ENCODE measurements at regions not wholly inside any gene's neighbourhood (a gene's known extent, or its start where the extent isn't known, plus 50 kb on each side); places are given as distances from the start of the nearest gene placed in this dataset.
A peak's percentile ranks its signal among the peaks of the same experiment; 100 is the strongest.

- no peak for DNase-seq (ENCODE audit: low read depth)
Observed at GRCh38 chr10:69716711-69717560, 84.8 kb upstream of the COL13A1 start.

- DNase-seq (ENCODE audit: low read depth) = no peak
Observed at GRCh38 chr10:69718951-69719350, 82.8 kb upstream of the COL13A1 start.

- DNase-seq (ENCODE audit: low read depth) = no peak
Observed at GRCh38 chr10:69721690-69722310, 79.9 kb upstream of the COL13A1 start.

GRCh38 chr10:69723653-69724052, 78.1 kb upstream of the COL13A1 start:
- no peak for DNase-seq (ENCODE audit: low read depth)

GRCh38 chr10:69726850-69727249, 74.9 kb upstream of the COL13A1 start:
- no peak for DNase-seq (ENCODE audit: low read depth)

GRCh38 chr10:69728335-69728870, 73.3 kb upstream of the COL13A1 start:
- DNase-seq (ENCODE audit: low read depth) = no peak

- no peak for DNase-seq (ENCODE audit: low read depth)
Observed at GRCh38 chr10:69729326-69730048, 72.2 kb upstream of the COL13A1 start.

GRCh38 chr10:69730251-69731156, 71.2 kb upstream of the COL13A1 start:
- DNase-seq (ENCODE audit: low read depth) = no peak

- no peak for DNase-seq (ENCODE audit: low read depth)
Observed at GRCh38 chr10:69731184-69731583, 70.5 kb upstream of the COL13A1 start.

GRCh38 chr10:69731698-69732097, 70.0 kb upstream of the COL13A1 start:
- no peak for DNase-seq (ENCODE audit: low read depth)

GRCh38 chr10:69732147-69732825, 69.4 kb upstream of the COL13A1 start:
- no peak for DNase-seq (ENCODE audit: low read depth)

GRCh38 chr10:69732826-69733150, 68.9 kb upstream of the COL13A1 start:
- no peak for DNase-seq (ENCODE audit: low read depth)

- DNase-seq (ENCODE audit: low read depth) = peak; percentile 34
Observed at GRCh38 chr10:69733791-69734261, 67.9 kb upstream of the COL13A1 start.

- DNase-seq (ENCODE audit: low read depth) = no peak
Observed at GRCh38 chr10:69734416-69734796, 67.3 kb upstream of the COL13A1 start.

- DNase-seq (ENCODE audit: low read depth) = no peak
Observed at GRCh38 chr10:69734797-69735468, 66.8 kb upstream of the COL13A1 start.

- DNase-seq (ENCODE audit: low read depth) = no peak
Observed at GRCh38 chr10:69736886-69737641, 64.6 kb upstream of the COL13A1 start.

- no peak for DNase-seq (ENCODE audit: low read depth)
Observed at GRCh38 chr10:69738071-69738470, 63.6 kb upstream of the COL13A1 start.

- DNase-seq (ENCODE audit: low read depth) = no peak
Observed at GRCh38 chr10:69738858-69739435, 62.8 kb upstream of the COL13A1 start.

- no peak for DNase-seq (ENCODE audit: low read depth)
Observed at GRCh38 chr10:69739634-69740033, 62.1 kb upstream of the COL13A1 start.

Measured in GM04503 (cell line).